Breast epithelium (tissue), 3 donors: ENCODE measurements at regions not wholly inside any gene's neighbourhood (a gene's known extent, or its start where the extent isn't known, plus 50 kb on each side); places are given as distances from the start of the nearest gene placed in this dataset.

Experiments
- CTCF ChIP-seq, 3 donors: fragments of 450-650 bp; IDR thresholded peaks; one replicate each; pipeline ENCODE4 v1.5.1; 2016 to 2017; ENCODE audit warnings: antibody characterized with exemption in 3 of 3, mild to moderate bottlenecking in 3 of 3, moderate library complexity in 3 of 3
- POLR2A ChIP-seq: fragments of 450-650 bp; IDR thresholded peaks from one replicate; pipeline ENCODE4 v1.6.1; 2016; ENCODE audit warnings: antibody characterized with exemption, mild to moderate bottlenecking, moderate library complexity
- POLR2AphosphoS5 ChIP-seq, 3 donors: sonication (generic); formaldehyde crosslinking; IDR thresholded peaks; one replicate each; pipeline ENCODE4 v1.6.1; 2017; ENCODE audit warnings: antibody characterized with exemption in 3 of 3

- TF ChIP-seq CTCF (IDR thresholded peaks at IDR 0.05) = no peak
- no peak for TF ChIP-seq POLR2A
- TF ChIP-seq POLR2AphosphoS5 (IDR thresholded peaks at IDR 0.05) = no peak
Observed at GRCh38 chr10:129151281-129151680, 315.8 kb upstream of the MGMT start.
